Gastrocnemius medialis (tissue), 4 donors: ENCODE measurements at regions not wholly inside any gene's neighbourhood (a gene's known extent, or its start where the extent isn't known, plus 50 kb on each side); places are given as distances from the start of the nearest gene placed in this dataset.

ENCODE experiments used
- POLR2A ChIP-seq, 2 donors: fragments of 450-650 bp; IDR thresholded peaks; one replicate each; pipeline ENCODE4 v1.6.1; 2017; ENCODE audit warnings: antibody characterized with exemption in 2 of 2, mild to moderate bottlenecking in 2 of 2, moderate library complexity in 2 of 2
- TF ChIP-seq, protein P1 (sequence below), 5 experiments: fragments of 450-650 bp in 3 of 5; fragments of 200-600 bp in 2 of 5; sonication (generic) in 2 of 5; IDR thresholded peaks in 4 of 5; conservative IDR thresholded peaks in 1 of 5; 1 replicate in 4 of 5; 2 replicates in 1 of 5; pipeline ENCODE4 v1.5.1; 2016 to 2019; ENCODE audit warnings: antibody characterized with exemption in 5 of 5, mild to moderate bottlenecking in 3 of 5, moderate library complexity in 3 of 5

DNA sequence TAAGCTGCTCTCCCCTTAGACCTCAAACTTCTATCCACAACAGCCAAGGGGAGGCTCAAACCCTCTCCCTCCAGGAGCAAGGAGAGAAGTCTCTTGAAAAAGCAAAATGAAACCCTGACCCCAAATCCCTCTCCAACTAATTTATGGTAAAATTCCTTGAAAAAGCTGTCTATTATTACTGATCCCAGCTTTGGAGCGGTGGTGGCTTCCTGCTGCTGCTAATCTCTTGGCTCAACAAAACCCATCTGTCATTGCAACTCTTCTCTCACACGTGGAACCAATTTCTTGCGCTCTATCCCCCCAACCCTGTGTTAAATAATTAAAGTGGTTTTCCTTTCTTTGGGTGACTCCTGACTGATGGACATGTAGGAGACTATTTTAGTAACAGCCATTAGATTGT is 64.1 kb upstream of the OXGR1 start:
- TF ChIP-seq, protein P1, sequence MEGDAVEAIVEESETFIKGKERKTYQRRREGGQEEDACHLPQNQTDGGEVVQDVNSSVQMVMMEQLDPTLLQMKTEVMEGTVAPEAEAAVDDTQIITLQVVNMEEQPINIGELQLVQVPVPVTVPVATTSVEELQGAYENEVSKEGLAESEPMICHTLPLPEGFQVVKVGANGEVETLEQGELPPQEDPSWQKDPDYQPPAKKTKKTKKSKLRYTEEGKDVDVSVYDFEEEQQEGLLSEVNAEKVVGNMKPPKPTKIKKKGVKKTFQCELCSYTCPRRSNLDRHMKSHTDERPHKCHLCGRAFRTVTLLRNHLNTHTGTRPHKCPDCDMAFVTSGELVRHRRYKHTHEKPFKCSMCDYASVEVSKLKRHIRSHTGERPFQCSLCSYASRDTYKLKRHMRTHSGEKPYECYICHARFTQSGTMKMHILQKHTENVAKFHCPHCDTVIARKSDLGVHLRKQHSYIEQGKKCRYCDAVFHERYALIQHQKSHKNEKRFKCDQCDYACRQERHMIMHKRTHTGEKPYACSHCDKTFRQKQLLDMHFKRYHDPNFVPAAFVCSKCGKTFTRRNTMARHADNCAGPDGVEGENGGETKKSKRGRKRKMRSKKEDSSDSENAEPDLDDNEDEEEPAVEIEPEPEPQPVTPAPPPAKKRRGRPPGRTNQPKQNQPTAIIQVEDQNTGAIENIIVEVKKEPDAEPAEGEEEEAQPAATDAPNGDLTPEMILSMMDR (IDR thresholded peaks at IDR 0.05 in 4 of 5, conservative IDR thresholded peaks at IDR 0.05 in 1 of 5), result no peak
- no peak for TF ChIP-seq POLR2A (IDR thresholded peaks at IDR 0.05)
